ENCODE measurements at regions not wholly inside any gene's neighbourhood (a gene's known extent, or its start where the extent isn't known, plus 50 kb on each side); places are given as distances from the start of the nearest gene placed in this dataset.

- no peak for DNase-seq (ENCODE audit: low read depth)
These were observed 973.1 kb downstream of the TMEM182 start for GRCh38 chr2:103734911-103735310.

DNA sequence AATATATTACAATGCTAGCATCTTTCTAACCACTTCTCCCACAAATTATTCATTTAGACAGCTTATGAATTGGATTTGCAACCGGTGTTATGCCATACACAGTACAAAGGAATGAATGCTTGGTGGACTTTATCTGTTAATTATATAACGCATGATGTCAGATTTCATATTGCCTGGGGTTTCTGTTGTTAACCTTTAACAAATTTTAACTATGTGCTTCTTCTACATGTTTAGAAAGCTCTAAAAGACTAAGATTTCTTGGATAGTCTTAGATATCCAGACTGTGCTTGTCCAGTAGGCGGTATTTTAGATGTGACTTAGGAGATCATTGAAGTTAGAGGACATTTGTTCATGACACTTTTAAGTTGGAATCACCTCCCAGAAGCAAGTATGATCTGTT is 976.3 kb downstream of the TMEM182 start:
- DNase-seq (ENCODE audit: low read depth): no peak

GRCh38 chr2:103738606-103739005 is 976.8 kb downstream of the TMEM182 start:
- DNase-seq (ENCODE audit: low read depth): no peak

DNA sequence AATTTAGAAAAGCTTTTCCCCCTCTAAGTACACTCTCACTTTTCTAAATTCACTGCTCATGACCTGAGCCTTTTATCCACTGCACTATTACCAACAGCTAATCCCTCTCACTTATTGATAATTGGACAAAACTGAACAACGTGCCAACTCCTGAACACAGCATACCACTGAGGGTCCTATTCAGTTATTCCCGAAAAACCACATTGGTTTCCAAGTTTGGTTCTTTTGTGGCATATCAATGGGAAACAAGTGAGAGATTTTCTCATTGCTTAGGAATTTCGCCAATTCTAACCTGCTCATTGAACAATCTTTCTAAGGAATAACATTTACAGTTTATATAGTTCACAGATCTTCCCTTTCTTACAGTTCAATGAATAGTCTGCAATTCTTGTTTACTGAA is 977.4 kb downstream of the TMEM182 start:
- DNase-seq (ENCODE audit: low read depth): no peak

DNA sequence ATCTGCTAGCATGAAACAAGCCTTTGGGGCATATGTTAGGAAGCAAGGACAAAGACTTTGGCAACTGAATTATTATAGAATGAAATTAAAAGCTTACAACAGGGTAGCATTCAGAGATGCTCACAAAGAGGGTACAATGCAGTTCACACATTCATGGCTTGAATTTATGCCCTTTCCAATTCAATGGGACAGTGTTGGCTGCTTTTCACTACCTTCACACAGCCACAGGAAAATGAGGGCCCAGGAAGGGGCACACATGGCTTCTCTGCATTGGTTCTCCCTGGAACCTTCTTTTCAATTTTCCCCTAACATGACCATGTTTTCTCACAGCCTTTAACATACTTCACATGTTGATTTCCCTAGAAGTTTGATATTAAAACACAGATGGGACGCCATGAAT is 978.1 kb downstream of the TMEM182 start:
- DNase-seq (ENCODE audit: low read depth): no peak

- DNase-seq (ENCODE audit: low read depth): no peak
These were observed 978.8 kb downstream of the TMEM182 start for GRCh38 chr2:103740631-103741030.

GRCh38 chr2:103743195-103743594 is 981.4 kb downstream of the TMEM182 start:
- DNase-seq (ENCODE audit: low read depth): no peak

- no peak for DNase-seq (ENCODE audit: low read depth)
These were observed 992.7 kb downstream of the TMEM182 start for GRCh38 chr2:103754530-103754929.

GRCh38 chr2:103773884-103774283 is 1012.1 kb downstream of the TMEM182 start:
- no peak for DNase-seq (ENCODE audit: low read depth)

DNA sequence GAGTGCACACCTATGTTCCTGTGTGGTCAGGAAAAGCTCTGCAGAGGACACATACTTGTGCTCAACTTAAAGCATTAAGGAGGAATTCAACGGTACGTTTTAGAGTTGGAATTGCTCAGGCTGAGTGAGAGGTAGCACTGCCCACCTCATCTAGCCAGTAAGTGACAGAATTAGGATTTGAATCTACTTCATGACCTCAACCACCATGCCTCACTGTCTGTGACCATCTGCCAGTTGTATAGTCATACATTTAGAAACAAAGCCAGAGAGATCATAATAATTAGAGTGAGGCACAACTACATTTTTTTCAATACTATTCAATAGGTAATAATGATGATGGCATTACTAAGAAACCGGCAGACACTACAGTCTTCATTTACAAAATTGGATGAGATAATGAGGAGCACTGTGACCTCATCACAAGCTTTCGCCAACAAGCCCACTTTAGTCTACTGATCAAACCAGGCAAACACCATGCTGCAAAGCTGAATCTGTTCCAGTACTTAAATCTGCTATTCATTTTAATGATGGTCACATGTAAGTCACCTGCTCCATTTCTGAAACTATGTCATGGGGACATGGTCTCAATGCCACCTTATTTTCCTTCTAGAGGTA is 1018.4 kb downstream of the TMEM182 start:
- DNase-seq (ENCODE audit: low read depth): no peak

- no peak for DNase-seq (ENCODE audit: low read depth)
These were observed 1019.5 kb downstream of the TMEM182 start for GRCh38 chr2:103781313-103781712.

DNA sequence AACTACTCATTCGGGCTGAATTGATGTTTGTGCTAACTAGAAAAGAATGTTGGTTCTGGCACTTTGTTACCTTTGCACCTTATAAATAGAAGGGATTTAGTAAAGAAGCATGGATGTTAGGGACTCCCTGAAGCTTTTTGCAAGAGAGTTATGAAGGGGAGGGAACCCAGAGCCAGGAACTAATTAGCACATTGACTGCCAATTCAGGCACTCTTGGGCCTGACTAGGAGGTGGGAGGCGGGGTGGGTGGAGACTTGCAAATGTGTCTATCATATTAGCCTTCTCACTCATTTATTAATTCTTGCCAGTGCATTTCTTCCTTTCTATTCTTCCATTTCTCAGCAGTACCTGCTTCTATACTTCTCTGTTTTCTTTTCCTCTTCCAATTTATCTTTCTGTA is 1022.4 kb downstream of the TMEM182 start:
- DNase-seq (ENCODE audit: low read depth): no peak

- no peak for DNase-seq (ENCODE audit: low read depth)
These were observed 1023.6 kb downstream of the TMEM182 start for GRCh38 chr2:103785432-103785831.

GRCh38 chr2:103785956-103786355 is 1024.1 kb downstream of the TMEM182 start:
- DNase-seq (ENCODE audit: low read depth): no peak

- DNase-seq (ENCODE audit: low read depth): no peak
These were observed 1026.6 kb downstream of the TMEM182 start for GRCh38 chr2:103788389-103788788.

DNA sequence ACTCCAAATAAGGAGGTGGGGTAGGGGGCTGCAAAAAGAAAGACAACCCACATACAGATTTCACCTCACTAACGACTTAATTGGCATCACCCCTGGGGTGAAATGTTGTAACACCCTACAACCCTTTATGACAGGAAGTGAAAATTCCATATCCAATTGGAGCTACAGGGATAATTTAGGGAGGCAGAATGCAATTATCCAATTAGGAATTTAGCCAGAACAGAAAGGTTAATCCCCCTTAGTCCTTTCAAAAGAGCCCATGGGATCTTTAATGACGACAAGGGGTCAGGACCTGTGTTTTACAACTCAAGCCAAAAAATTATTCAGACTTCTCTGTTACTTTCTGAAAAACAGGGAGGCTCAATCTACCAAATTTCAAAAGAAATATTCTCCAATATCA is 1027.1 kb downstream of the TMEM182 start:
- no peak for DNase-seq (ENCODE audit: low read depth)

GRCh38 chr2:103789381-103790095 is 1027.7 kb downstream of the TMEM182 start:
- no peak for DNase-seq (ENCODE audit: low read depth)

DNA sequence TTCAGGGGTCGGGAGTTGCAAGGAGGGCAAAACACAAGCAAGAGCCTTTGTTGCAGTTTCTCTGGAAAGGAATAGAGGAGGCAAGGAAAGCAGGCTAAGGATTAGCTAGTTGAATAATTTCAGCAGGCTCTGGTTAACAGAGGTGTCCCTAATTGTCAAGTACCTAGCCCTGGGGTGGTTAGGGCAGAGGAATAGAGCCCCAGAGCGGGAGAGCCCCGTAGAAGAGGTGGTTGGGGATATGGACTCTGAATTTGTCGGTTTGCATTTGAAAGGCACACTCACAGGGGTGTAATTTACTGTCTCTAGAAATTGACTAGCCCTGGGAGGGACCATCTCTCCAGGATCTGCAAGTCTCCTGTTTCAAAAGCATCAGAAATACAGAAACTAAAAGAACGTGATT is 1030.2 kb downstream of the TMEM182 start:
- no peak for DNase-seq (ENCODE audit: low read depth)

DNA sequence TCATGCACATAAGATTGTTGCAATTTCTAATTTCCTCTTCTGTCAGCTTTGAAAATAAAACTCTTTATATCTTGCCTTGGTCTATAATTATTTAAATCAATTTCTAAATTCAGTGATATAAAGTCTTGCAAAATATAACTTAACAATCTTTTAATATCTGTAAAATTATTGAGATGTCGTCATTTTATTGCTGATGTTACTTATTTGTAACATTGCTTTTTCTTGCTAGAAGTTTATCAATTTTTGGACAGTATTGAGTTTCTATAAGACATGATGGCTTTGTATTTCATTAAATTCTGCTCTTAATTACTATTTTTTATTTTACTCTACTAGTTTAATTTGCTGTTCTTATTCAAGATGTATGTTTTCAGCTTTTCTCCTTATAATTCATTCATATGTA is 1036.5 kb downstream of the TMEM182 start:
- DNase-seq (ENCODE audit: low read depth): no peak

GRCh38 chr2:103804013-103804412 is 1042.2 kb downstream of the TMEM182 start:
- DNase-seq (ENCODE audit: low read depth): no peak

DNA sequence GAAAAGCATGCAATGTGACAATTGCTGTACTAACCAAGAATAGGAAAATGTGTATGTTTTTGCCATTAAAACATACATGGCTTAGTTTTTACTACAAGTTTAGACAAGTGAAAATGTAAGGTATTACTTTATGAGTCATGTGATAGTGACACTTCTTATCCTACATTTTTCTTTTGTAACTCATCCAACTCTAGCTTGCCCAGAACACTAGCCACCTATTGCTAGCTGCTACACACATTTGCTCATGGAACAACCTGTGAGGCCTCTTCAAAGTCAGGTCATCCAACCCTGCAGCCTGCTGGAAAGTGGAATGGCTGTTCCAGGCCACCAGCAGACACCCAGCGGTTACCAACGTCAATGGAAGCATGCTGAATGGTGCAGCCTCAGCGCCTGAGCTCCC is 1043.9 kb downstream of the TMEM182 start:
- DNase-seq (ENCODE audit: low read depth): no peak

DNA sequence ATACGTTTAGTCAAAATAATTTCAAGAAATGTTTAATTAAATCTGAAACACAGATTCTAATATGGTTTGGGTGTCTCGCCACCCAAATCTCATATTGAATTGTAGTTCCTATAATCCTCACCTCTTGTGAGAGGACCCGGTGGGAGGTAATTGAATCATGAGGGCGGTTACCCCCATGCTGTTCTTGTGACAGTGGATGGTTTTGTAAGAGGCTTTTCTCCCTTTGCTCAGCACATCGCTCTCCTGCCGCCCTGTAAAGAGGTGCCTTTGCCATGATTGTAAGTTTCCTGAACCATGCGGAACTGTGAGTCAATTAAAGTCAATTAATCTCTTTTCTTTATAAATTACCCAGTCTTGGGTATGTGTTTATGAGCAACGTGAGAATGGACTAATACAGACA is 1045.1 kb upstream of the POU3F3 start:
- DNase-seq (ENCODE audit: low read depth): no peak

- no peak for DNase-seq (ENCODE audit: low read depth)
These were observed 1044.5 kb upstream of the POU3F3 start for GRCh38 chr2:103809415-103809814.

GRCh38 chr2:103809941-103810441 is 1043.9 kb upstream of the POU3F3 start:
- no peak for DNase-seq (ENCODE audit: low read depth)
